ENCODE measurements at regions not wholly inside any gene's neighbourhood (a gene's known extent, or its start where the extent isn't known, plus 50 kb on each side); places are given as distances from the start of the nearest gene placed in this dataset.

GRCh38 chr4:57318703-57319102 is 208.5 kb upstream of the IGFBP7 start:
- H3K4me3 Mint-ChIP-seq: no peak overlapping the region
- H3K27me3 Mint-ChIP-seq (ENCODE audit: insufficient read depth, low read depth, poor library complexity): no peaks in the 10 kb centered on the region
- Histone ChIP-seq H3K4me3 (no peak overlapping the region), H4K20me1 (replicated peaks; ENCODE audit: insufficient read depth) (no peaks in the 10 kb centered on the region), H2AFZ (no peak overlapping the region), H3K27ac (ENCODE audit: low read depth) (no peak overlapping the region), H3F3A (replicated peaks; ENCODE audit: low read depth) (no peaks in the 10 kb centered on the region), H3K9me2 (ENCODE audit: insufficient read depth) (peaks cover 5% of the 10 kb centered on the region; the same call in 1 of the 2 replicates), H3K36me3 (ENCODE audit: insufficient read depth) (no peaks in the 10 kb centered on the region), H3K4me2 (no peak overlapping the region), H3K79me2 (replicated peaks; ENCODE audit: insufficient read depth) (no peaks in the 10 kb centered on the region), H3K4me1 (ENCODE audit: insufficient read depth) (peaks cover 4% of the 10 kb centered on the region), H3K27me3 (ENCODE audit: insufficient read depth) (no peaks in the 10 kb centered on the region)
- no peaks in the 10 kb centered on the region for H3K9me3 Mint-ChIP-seq
- TF ChIP-seq, protein P1, sequence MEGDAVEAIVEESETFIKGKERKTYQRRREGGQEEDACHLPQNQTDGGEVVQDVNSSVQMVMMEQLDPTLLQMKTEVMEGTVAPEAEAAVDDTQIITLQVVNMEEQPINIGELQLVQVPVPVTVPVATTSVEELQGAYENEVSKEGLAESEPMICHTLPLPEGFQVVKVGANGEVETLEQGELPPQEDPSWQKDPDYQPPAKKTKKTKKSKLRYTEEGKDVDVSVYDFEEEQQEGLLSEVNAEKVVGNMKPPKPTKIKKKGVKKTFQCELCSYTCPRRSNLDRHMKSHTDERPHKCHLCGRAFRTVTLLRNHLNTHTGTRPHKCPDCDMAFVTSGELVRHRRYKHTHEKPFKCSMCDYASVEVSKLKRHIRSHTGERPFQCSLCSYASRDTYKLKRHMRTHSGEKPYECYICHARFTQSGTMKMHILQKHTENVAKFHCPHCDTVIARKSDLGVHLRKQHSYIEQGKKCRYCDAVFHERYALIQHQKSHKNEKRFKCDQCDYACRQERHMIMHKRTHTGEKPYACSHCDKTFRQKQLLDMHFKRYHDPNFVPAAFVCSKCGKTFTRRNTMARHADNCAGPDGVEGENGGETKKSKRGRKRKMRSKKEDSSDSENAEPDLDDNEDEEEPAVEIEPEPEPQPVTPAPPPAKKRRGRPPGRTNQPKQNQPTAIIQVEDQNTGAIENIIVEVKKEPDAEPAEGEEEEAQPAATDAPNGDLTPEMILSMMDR (conservative IDR thresholded peaks at IDR 0.05; ENCODE audit: low read depth in 2 of 2): no peak
- no peak for TF ChIP-seq POLR2AphosphoS5 (IDR thresholded peaks at IDR 0.05; ENCODE audit: low read depth)
- TF ChIP-seq ZNF114 (CRISPR knock-in tag; IDR thresholded peaks at IDR 0.05): no peak
- TF ChIP-seq ETS1 (IDR thresholded peaks at IDR 0.05): no peak
- TF ChIP-seq, protein P2, sequence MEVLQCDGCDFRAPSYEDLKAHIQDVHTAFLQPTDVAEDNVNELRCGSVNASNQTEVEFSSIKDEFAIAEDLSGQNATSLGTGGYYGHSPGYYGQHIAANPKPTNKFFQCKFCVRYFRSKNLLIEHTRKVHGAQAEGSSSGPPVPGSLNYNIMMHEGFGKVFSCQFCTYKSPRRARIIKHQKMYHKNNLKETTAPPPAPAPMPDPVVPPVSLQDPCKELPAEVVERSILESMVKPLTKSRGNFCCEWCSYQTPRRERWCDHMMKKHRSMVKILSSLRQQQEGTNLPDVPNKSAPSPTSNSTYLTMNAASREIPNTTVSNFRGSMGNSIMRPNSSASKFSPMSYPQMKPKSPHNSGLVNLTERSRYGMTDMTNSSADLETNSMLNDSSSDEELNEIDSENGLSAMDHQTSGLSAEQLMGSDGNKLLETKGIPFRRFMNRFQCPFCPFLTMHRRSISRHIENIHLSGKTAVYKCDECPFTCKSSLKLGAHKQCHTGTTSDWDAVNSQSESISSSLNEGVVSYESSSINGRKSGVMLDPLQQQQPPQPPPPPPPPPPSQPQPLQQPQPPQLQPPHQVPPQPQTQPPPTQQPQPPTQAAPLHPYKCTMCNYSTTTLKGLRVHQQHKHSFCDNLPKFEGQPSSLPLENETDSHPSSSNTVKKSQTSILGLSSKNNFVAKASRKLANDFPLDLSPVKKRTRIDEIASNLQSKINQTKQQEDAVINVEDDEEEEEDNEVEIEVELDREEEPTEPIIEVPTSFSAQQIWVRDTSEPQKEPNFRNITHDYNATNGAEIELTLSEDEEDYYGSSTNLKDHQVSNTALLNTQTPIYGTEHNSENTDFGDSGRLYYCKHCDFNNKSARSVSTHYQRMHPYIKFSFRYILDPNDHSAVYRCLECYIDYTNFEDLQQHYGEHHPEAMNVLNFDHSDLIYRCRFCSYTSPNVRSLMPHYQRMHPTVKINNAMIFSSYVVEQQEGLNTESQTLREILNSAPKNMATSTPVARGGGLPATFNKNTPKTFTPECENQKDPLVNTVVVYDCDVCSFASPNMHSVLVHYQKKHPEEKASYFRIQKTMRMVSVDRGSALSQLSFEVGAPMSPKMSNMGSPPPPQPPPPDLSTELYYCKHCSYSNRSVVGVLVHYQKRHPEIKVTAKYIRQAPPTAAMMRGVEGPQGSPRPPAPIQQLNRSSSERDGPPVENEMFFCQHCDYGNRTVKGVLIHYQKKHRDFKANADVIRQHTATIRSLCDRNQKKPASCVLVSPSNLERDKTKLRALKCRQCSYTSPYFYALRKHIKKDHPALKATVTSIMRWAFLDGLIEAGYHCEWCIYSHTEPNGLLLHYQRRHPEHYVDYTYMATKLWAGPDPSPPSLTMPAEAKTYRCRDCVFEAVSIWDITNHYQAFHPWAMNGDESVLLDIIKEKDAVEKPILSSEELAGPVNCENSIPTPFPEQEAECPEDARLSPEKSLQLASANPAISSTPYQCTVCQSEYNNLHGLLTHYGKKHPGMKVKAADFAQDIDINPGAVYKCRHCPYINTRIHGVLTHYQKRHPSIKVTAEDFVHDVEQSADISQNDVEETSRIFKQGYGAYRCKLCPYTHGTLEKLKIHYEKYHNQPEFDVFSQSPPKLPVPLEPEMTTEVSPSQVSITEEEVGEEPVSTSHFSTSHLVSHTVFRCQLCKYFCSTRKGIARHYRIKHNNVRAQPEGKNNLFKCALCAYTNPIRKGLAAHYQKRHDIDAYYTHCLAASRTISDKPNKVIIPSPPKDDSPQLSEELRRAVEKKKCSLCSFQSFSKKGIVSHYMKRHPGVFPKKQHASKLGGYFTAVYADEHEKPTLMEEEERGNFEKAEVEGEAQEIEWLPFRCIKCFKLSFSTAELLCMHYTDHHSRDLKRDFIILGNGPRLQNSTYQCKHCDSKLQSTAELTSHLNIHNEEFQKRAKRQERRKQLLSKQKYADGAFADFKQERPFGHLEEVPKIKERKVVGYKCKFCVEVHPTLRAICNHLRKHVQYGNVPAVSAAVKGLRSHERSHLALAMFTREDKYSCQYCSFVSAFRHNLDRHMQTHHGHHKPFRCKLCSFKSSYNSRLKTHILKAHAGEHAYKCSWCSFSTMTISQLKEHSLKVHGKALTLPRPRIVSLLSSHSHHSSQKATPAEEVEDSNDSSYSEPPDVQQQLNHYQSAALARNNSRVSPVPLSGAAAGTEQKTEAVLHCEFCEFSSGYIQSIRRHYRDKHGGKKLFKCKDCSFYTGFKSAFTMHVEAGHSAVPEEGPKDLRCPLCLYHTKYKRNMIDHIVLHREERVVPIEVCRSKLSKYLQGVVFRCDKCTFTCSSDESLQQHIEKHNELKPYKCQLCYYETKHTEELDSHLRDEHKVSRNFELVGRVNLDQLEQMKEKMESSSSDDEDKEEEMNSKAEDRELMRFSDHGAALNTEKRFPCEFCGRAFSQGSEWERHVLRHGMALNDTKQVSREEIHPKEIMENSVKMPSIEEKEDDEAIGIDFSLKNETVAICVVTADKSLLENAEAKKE (CRISPR knock-in tag; IDR thresholded peaks at IDR 0.05): no peak
- TF ChIP-seq STAT1 (IDR thresholded peaks at IDR 0.05; ENCODE audit: unreplicated experiment): no peak
- no peak for TF ChIP-seq JUNB (IDR thresholded peaks at IDR 0.05; ENCODE audit: unreplicated experiment)
- TF ChIP-seq ZNF331 (CRISPR knock-in tag; IDR thresholded peaks at IDR 0.05; ENCODE audit: low read depth): no peak
- no peak for TF ChIP-seq EZH2phosphoT487 (IDR thresholded peaks at IDR 0.05; ENCODE audit: unreplicated experiment)
- no peak for TF ChIP-seq CREB1 (CRISPR knock-in tag; IDR thresholded peaks at IDR 0.05; ENCODE audit: low read depth)
- TF ChIP-seq, protein P3, sequence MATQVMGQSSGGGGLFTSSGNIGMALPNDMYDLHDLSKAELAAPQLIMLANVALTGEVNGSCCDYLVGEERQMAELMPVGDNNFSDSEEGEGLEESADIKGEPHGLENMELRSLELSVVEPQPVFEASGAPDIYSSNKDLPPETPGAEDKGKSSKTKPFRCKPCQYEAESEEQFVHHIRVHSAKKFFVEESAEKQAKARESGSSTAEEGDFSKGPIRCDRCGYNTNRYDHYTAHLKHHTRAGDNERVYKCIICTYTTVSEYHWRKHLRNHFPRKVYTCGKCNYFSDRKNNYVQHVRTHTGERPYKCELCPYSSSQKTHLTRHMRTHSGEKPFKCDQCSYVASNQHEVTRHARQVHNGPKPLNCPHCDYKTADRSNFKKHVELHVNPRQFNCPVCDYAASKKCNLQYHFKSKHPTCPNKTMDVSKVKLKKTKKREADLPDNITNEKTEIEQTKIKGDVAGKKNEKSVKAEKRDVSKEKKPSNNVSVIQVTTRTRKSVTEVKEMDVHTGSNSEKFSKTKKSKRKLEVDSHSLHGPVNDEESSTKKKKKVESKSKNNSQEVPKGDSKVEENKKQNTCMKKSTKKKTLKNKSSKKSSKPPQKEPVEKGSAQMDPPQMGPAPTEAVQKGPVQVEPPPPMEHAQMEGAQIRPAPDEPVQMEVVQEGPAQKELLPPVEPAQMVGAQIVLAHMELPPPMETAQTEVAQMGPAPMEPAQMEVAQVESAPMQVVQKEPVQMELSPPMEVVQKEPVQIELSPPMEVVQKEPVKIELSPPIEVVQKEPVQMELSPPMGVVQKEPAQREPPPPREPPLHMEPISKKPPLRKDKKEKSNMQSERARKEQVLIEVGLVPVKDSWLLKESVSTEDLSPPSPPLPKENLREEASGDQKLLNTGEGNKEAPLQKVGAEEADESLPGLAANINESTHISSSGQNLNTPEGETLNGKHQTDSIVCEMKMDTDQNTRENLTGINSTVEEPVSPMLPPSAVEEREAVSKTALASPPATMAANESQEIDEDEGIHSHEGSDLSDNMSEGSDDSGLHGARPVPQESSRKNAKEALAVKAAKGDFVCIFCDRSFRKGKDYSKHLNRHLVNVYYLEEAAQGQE (IDR thresholded peaks at IDR 0.05; ENCODE audit: unreplicated experiment): no peak
- no peak for TF ChIP-seq NANOG (IDR thresholded peaks at IDR 0.05; ENCODE audit: borderline replicate concordance)
- no peak for TF ChIP-seq EZH2 (IDR thresholded peaks at IDR 0.05; ENCODE audit: low read depth, unreplicated experiment)
- peaks cover 6% of the 10 kb centered on the region; the same call in 2 of the 3 replicates for H3K4me1 Mint-ChIP-seq
- DNase-seq (ENCODE audit: low spot score): no peak
- H3K36me3 Mint-ChIP-seq (ENCODE audit: low read depth): no peaks in the 10 kb centered on the region
- no peak for ATAC-seq
- no peak overlapping the region for H3K27ac Mint-ChIP-seq

Measured in GM23338 (cell line).